BJ (cell line): ENCODE measurements at regions not wholly inside any gene's neighbourhood (a gene's known extent, or its start where the extent isn't known, plus 50 kb on each side); places are given as distances from the start of the nearest gene placed in this dataset.

Experiments
- CTCF ChIA-PET: fragments of 350-600 bp; formaldehyde crosslinking; extraction: SDS; loops from one replicate; lab custom pipeline; 2021; ENCODE audit warnings: antibody characterized with exemption, inconsistent platforms; lab: Yijun Ruan, JAX
- POLR2A ChIA-PET: fragments of 300-600 bp; sonication (Branson Sonifier 250); formaldehyde crosslinking; extraction: SDS; loops from one replicate; lab custom pipeline; 2021; ENCODE audit warnings: antibody characterized with exemption; lab: Charles Lee
- DNase-seq: peaks from one replicate; pipeline ENCODE4 v3.0.0-alpha.2; 2011; ENCODE audit warnings: low read depth
- H3K27me3 ChIP-seq: 2 replicates; pipeline ENCODE4 v1.6.0; 2011; ENCODE audit warnings: low read length; ENCODE audit not compliant: control insufficient read depth, insufficient read depth
- H3K36me3 ChIP-seq: 2 replicates; pipeline ENCODE4 v1.5.1; 2011; ENCODE audit warnings: low read length; ENCODE audit not compliant: control insufficient read depth, insufficient read depth
- H3K4me3 ChIP-seq: 2 replicates; pipeline ENCODE4 v1.5.1; 2011; ENCODE audit warnings: low read depth, mild to moderate bottlenecking, control low read depth, low read length
- TF ChIP-seq, protein P1 (sequence below): IDR thresholded peaks from 2 replicates; pipeline ENCODE4 v1.5.1; 2011; ENCODE audit warnings: low read depth, mild to moderate bottlenecking, control low read depth, inconsistent platforms, low read length, moderate library complexity; ENCODE audit not compliant: insufficient read depth

DNA sequence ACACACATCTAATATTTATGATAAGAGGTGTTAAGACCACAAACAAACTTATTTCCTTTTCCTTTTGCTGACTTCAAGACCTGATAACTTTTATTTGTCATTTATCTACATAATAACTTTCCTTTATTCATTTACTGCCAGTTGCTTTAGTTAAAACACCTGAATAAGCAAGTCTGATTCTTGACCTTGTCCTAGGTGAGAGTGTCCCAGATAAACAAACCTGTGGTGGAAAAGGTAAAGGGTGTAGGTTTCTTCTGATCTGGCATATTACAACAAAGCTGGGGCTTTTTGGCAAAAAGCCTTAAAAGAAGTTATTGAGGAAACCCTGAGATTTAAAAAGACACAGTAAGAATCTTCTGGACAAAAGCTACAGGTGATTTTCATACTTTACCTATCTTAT lies 191.5 kb downstream of the ZBBX start:
- H3K27me3 ChIP-seq: no peaks in the 10 kb centered on the region
- no peaks in the 10 kb centered on the region for H3K36me3 ChIP-seq
- ChIA-PET POLR2A (no interaction called here), CTCF (no interaction called here)
- DNase-seq: no peak
- no peak overlapping the region for H3K4me3 ChIP-seq
- TF ChIP-seq, protein P1, sequence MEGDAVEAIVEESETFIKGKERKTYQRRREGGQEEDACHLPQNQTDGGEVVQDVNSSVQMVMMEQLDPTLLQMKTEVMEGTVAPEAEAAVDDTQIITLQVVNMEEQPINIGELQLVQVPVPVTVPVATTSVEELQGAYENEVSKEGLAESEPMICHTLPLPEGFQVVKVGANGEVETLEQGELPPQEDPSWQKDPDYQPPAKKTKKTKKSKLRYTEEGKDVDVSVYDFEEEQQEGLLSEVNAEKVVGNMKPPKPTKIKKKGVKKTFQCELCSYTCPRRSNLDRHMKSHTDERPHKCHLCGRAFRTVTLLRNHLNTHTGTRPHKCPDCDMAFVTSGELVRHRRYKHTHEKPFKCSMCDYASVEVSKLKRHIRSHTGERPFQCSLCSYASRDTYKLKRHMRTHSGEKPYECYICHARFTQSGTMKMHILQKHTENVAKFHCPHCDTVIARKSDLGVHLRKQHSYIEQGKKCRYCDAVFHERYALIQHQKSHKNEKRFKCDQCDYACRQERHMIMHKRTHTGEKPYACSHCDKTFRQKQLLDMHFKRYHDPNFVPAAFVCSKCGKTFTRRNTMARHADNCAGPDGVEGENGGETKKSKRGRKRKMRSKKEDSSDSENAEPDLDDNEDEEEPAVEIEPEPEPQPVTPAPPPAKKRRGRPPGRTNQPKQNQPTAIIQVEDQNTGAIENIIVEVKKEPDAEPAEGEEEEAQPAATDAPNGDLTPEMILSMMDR: no peak

- TF ChIP-seq, protein P1: no peak
- H3K36me3 ChIP-seq: no peaks in the 10 kb centered on the region
- no peak for DNase-seq
- ChIA-PET POLR2A (no interaction called here), CTCF (no interaction called here)
- no peaks in the 10 kb centered on the region for H3K27me3 ChIP-seq
- H3K4me3 ChIP-seq: no peak overlapping the region
These were observed 192.9 kb downstream of the ZBBX start for GRCh38 chr3:167187221-167187620.

DNA sequence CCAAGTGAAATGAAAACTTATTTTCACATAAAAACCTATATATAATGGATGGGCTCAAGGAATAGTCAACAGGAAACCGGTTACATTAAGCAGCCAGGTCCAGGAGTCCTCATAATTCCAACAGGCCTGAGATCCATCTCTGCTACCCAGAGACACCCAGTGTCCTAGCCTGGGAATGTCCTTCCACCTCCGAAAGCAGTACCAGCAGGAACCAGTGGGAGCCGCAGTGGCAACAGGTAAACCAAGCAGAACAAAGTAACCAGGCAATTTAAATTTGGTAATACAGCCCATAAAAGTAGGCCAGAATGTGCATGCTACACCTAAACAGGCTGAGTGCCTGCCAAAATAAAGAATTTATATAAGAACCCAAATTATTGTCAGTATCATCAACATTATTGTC lies 195.6 kb downstream of the ZBBX start:
- CTCF ChIA-PET: no interaction called here
- TF ChIP-seq, protein P1: no peak
- H3K27me3 ChIP-seq: no peaks in the 10 kb centered on the region
- POLR2A ChIA-PET: no interaction called here
- H3K4me3 ChIP-seq: no peak overlapping the region
- no peaks in the 10 kb centered on the region for H3K36me3 ChIP-seq
- DNase-seq: no peak

DNA sequence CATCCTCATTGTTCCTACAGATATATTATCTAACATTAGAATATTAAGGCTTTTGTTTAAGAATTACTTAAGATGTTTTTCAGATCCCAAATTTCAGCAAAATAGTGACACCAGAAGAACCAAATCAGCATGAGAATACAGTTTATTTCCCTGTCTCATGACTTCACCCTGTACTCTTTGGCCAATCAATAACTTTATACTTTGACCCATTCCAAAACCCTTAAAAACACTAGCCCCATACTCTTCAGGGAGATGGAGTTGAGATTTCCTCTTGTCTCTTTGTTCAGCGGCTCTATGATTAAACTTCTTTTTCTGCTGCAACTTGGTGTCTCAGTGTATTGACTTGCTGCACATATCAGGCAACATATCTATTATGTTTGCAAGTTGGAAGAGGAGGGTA lies 207.7 kb downstream of the ZBBX start:
- CTCF ChIA-PET: no interaction called here
- Histone ChIP-seq H3K4me3 (no peak overlapping the region), H3K27me3 (no peaks in the 10 kb centered on the region), H3K36me3 (no peaks in the 10 kb centered on the region)
- no peak for DNase-seq
- TF ChIP-seq, protein P1: no peak
- POLR2A ChIA-PET: no interaction called here

GRCh38 chr3:167167491-167167890 lies 212.6 kb downstream of the ZBBX start:
- no peaks in the 10 kb centered on the region for H3K27me3 ChIP-seq
- TF ChIP-seq, protein P1: no peak
- DNase-seq: no peak
- ChIA-PET CTCF (interaction anchor here (0.6 kb wide), 1 partner anchor 14 kb away, joined by 5 read pairs; no protein-coding TSS in a partner anchor), POLR2A (no interaction called here)
- H3K36me3 ChIP-seq: no peaks in the 10 kb centered on the region
- no peak overlapping the region for H3K4me3 ChIP-seq
